GM18907 (cell line): ENCODE measurements at regions not wholly inside any gene's neighbourhood (a gene's known extent, or its start where the extent isn't known, plus 50 kb on each side); places are given as distances from the start of the nearest gene placed in this dataset.
"Not testable (repeated sequence)": the region's sequence is repeated elsewhere in the genome, so short reads cannot be mapped to it uniquely, and the experiment has no call there.

ENCODE experiments used
- ATAC-seq: cut with Tn5 transposase; IDR thresholded peaks from one replicate; pipeline ENCODE4 v1.9.1; 2021; ENCODE audit warnings: mild to moderate bottlenecking, moderate library complexity; ENCODE audit not compliant: unreplicated experiment

DNA sequence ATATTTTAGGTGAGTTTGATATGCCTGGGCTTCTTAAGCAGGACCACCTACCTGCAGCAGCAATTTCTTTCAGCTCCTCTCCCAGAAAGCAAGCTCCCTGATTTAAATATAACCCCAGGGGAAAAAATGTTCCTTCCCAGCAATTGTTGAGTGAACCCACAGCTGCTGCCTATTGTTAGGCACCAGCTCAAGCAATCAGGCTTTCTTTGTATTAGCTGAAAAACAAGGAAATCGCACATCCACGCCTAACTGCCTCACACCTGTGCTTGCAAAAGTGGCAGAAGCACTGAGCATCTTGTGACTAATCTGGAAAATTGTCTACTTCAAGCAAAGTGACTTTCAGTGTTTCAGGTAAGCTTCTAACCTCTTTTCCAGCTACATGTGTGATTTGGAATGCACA, 432.2 kb downstream of the SMARCA1 start:
- no peak for ATAC-seq

DNA sequence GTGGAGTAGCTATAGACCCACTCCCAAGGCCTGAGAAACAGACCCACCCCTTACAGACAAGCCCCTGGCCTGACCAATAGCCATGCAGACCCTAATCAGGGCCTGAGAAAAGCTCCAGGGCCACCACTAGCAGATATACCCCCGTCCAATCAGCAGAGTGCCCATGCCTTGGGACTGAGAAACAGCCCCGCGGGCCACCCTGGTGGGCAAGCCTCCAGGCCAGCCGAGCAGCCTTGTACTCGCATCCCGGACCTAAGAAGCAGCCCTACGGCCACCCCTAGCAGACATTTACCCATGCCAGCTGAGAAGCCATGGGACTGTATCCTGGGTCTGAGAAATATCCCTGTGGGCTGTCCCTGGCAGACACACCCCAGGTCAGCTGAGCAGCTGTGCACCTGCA, 436.5 kb downstream of the SMARCA1 start:
- ATAC-seq, result no peak

DNA sequence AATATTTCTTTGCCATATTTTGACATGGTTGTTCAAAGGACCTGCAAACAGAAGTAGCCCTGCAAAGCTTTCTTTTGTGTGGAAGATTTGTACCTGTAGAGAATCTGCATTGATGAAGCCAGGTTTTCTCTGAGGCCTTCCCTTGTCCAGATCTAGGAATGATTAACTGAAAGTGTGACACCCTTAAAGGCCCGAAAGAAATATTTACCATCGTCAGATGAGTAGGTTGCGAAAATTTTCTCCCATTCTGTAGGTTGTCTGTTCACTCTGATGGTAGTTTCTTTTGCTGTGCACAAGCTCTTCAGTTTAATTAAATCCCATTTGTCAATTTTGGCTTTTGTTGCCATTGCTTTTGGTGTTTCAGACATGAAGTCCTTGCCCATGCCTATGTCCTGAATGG, 439.0 kb downstream of the SMARCA1 start:
- ATAC-seq, result not testable (repeated sequence)

DNA sequence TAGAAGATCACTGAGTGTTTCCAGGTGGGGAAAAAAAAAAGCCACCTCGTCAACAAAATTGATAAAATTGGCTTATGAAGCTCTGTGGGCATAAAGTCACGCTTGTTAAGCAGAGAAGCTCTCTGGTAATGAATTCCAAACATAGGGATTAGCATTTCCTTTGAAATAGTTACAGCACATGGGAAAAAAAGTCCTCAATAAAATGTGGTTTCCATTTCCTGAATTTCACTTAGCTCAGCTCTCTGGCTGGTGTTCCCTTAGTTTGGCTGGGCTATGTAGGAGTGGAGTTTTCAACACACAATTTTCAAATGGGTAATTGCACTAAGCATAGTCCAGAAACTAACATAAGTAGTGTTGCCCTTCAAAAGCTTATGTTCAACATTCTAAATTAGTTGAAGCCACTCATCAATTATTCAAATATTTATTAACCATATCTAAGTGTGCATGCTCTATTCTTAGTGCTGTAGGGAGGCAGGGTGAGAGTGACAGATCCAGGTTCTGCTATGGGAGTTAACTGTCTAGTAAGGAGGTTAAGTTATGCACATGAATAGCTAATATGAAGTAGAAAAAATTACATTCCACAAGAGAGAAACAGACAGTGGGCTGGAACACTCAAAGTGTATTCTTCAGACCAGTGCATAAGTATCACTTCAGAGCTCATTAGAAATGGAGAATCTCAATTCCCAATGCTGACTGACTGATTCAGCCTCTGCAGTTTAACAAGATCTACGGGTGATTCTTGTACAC, 445.7 kb downstream of the SMARCA1 start:
- no peak for ATAC-seq

DNA sequence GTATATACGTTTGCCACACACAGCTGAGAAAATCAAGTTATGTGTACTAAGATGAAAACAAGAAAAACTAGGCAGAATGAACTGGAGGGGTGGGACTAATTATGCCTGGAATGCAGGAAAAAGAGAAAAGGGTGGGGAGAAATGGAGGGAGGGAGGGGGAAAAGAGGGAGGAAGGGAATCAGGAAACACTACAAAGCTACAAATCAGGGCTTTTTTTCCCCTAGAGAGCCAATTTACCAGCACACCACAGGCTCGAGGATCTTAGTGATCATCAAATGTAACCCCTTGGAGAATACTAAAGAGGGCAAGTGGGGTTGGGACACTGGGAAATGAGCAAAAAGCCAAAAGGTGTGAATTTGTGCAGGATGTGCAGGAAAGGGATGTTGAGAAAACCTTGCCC, 451.9 kb downstream of the SMARCA1 start:
- ATAC-seq, result no peak

DNA sequence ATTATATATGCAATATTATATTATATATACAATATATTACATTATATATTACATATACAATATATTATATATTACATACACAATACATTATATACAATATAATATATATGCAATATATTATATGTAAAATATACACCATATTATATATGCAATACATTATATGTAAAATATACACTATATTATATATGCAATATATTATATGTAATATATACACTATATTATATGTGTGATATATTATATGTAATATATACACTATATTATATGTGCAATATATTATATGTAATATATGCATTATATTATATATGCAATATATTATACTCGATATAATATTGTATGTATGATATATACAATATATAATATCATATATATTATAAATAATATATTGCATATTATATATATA, 457.4 kb downstream of the SMARCA1 start:
- no peak for ATAC-seq

DNA sequence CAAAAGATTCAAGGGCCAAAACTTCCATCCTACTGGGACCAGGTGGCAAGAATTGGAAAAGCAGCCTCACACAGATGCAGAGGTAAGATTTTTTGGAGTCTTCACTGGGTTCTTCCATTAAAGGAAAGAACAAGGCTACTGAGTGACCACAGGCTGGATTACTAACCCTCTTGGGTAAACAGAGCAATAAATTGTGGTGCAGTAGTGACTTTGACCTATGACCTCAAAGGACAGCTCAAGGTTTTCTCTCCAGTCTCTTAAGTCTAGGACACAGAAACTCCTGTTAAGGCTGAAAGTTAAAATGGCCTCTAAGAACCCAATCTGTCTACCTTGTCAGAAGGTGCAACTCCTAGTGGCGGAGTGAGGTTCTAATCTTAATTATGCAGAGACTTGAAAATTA, 464.9 kb downstream of the SMARCA1 start:
- ATAC-seq, result no peak

DNA sequence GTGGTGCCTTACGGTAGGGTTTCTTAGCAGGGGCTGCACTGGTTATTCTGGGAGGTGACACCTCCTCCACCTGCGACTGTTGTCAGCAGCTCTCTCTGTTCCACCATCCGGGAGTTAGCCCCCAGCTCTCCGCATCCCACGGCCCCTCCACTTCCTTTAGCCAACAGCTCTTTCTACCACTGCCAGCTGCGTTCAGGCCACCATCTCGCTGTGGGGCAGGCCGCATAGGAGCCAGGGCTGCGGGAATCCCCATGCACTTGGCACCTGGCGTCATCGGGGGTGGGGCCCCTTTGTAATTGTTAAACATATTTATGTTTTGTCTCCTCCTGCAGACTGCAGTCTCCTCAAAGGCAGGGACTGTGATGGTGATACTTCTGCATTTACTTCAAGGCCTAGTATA, 480.2 kb downstream of the SMARCA1 start:
- no peak for ATAC-seq

DNA sequence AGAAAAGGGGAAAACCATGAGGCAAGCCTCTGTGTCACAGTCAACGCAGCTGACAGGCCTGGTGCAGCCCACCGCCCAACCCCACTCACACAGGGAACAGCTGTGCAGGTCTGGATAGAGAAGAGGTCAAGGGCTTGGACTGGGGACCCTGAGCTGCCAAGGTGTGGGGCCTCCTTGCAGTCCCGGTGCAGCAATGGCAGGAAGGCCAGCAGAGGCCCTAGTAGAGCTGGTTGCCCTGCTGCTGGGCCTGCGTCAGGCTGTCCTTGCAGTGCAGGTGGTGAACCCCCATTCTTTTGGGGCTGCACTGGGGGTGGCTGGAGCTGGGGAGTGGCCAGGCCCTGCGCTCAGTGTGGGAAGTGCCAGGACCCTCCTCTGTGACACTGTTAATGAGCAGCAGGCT, 482.0 kb downstream of the SMARCA1 start:
- no peak for ATAC-seq

DNA sequence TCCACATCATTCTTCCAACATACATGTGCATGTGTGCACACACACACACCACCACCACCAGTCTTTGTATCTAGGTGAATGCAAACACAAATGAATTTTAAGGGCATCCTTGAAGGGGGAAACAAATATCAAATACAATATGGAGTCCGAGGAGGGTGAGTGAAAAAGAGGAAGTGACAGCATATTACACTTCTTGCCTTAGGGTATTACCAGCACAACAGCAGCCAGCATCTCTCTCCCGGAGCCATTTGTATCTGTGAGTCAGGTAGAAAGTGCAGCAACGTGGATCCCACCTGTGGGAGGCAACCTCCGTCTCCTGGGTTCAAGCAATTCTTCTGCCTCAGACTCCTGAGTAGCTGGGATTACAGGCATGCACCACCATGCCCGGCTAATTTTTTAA, 483.2 kb downstream of the SMARCA1 start:
- ATAC-seq, result no peak

DNA sequence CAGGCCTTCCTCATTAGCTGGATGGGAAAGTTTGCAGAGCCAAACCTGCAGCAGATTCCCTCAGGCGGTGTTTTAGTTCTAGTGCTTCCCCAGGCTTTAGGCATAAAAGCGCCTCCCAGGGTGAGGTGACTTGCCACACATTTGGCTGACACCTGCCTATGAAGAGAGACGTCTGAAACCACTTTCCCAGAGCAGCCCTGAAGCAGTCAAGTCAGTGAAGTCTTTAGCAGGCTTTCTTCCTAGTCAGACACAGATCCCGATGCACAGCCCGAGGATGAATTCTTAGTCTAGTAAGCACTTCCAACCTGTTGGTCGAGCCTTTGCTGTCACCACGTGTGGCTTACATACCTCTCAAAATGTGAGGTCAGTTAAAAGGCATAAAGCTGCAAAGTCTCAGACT, 484.1 kb downstream of the SMARCA1 start:
- no peak for ATAC-seq

DNA sequence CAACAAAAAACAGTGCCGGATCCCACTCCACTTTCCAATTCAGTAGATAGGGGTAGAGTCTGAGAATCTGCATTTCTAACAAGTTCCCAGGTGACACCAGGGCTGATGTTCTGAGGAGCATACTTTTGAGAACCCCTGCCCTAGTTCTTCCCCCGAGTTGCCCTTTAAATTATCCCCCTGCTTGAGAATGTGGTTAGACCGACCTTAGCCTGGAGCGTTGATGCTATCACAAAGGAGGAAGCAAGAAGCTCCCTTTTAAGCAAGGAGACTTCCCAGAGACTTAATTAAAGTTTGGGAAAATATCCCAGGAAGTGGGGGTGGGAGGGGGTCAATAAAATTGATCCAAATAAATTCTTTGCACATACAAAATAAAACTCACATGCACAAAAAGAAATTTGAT, 485.9 kb downstream of the SMARCA1 start:
- ATAC-seq, result no peak

DNA sequence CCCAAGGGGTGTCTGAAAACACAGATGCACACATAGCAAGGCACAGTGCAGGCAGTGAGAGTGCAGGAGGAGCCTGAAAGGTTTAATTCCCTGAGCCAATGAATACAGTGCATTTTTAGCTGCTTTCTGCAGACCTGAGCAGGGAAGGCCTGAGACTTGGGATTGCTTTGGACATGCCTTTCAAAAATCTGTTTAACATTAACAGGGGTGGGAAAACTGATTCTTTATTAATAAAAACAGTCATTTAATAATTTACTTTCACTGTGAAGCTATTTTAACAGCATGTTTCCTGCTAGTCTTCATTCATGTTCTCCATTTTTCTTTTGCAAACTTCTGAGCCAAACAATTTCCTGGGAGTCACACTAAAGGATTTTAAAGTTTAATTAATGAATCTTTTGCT, 488.1 kb downstream of the SMARCA1 start:
- ATAC-seq, result no peak

DNA sequence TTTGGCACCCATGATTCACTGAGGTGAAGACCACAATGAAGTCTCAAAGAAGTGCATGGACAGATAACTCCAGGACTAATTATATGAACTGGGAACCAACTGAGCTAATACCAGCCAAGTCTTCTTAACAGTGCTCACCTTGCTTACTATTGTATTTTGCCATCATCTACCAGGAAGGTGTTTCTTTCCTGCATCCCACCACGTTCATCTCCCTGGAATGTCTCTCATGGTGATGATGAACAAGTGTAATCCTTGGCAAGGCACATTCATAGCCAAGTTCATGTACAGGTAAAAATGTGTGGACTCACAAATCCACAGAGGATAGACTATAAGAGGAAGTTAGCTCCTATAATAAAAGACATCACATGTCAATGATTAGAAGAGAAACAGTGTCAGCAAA, 489.1 kb downstream of the SMARCA1 start:
- no peak for ATAC-seq

DNA sequence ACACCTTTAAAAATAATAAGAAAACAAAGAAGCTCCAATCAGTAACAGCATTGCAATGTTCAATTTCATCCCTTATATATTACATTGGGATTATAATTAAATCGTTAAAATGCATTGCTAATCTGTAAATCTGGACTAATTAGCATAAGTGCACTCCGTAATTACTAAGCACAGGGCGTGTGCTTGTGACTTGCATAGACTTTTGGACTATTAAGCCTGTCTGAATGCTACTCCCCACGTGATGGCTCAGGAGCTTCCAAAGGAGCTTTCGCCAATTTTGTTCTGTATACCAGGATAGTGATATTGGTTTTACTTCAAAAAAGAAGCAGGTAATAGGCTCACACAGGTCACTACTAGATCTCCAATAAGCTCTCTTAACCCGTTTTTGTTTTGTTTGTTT, 497.1 kb downstream of the SMARCA1 start:
- no peak for ATAC-seq

DNA sequence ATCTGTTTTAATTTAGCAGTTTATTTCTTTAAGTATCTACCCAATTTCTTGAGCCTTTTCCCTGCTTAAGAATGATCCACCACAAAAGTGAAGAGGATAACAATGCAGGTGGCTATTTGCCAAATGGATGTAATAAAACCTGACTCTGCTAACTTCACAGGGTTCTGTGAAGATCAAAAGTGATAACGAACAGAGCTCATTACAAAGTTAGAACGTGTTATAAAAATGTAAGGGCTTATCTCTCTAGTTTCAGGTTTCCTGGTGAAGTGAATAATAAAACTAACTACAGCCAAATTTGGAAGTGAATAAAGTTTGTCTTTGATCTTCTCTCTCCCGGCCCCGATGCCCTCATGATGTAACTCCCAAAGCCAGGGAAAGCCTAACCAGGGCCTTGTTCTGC, 497.9 kb downstream of the SMARCA1 start:
- ATAC-seq, result no peak

DNA sequence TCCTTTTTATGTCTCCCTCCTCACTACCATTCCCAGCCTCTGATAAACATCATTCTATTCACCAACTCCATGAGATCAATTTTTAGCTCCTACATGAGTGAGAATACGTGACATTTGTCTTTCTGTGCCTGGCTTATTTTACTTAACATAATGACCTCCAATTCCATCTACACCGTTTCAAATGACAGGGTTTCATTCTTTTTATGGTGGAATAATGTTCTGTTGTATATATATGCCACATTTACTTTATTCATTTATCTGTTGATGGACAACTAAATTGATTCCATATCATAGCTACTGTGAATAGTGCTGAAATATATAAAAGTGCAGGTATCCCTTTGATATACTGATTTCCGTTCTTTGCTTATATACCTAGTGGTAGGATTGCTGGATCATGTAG, 503.9 kb downstream of the SMARCA1 start:
- no peak for ATAC-seq

DNA sequence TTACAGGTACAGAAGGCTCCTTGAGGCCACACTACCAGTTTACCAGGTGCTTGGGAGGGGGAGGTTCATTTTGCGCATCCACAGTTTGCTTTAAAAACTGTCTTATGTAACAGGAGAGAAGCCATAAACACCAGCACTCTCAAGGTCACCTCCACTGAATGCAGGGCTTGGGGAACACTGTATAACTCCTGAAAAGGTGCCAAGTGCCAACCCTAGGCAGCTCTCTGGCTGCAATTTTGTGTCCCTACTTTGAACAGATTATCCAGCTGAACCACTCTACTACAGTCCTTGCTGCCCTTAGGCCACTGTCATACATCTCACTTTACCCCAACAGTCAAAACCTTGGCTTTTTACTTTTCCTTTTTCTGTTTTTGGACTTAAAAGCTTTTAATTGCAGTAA, 507.9 kb downstream of the SMARCA1 start:
- ATAC-seq, result no peak

DNA sequence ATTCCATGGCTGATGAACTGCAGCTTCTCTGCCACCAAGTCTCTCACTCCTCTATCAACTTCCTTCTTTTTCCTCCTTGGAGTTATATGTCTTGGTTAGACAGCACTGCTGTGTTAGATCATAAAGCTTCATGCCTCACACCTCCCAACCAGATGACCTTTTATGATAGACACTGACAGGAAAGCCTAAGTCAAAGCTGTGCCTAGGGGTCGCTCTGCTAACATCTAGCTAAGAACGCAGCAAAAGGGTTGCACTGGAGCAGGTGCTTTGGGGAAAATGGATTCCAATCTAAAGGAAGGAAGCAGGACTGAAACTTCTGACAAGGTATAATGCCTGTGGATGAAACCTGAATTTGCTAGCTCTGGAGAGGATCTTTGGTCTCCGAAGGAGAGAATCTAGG, 509.7 kb downstream of the SMARCA1 start:
- ATAC-seq, result no peak

DNA sequence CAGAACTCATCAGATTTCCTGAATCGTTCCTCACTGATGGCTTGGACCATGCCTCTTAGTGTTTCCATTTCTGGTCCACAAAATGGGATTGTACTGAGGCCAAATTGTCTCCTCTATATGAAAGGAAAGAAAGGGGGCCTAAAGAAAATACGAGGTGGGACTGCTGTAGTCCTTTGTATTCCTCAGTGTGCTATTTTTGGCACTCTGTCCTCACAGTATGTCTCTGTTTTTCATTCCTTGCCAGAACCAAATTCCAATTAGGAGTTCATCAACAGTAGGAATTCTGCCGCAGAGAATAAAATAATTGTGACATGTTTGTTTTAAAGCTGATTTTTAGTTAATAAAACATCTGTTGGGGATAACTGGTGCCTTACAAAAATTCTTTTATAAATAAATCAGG, 515.7 kb downstream of the SMARCA1 start:
- ATAC-seq, result no peak

DNA sequence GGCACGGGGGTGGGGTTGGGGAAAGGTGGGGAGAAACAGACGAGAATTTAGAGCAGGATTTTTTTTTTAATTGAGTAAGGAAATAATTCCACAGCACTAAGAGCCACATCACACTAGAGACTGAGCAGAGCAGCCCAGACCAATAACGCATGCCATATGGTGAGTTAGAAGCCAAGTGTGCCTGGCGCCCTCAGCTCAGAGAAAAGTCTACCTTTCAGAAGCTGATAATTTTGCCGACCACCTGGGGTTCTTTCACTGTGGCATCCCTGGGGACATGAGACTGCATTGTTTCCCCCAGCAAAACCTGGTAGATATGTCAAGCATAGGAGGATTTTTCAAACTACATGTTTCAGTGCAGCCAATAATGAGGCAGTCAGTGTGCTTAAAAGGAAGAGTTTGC, 516.8 kb downstream of the SMARCA1 start:
- ATAC-seq, result no peak

DNA sequence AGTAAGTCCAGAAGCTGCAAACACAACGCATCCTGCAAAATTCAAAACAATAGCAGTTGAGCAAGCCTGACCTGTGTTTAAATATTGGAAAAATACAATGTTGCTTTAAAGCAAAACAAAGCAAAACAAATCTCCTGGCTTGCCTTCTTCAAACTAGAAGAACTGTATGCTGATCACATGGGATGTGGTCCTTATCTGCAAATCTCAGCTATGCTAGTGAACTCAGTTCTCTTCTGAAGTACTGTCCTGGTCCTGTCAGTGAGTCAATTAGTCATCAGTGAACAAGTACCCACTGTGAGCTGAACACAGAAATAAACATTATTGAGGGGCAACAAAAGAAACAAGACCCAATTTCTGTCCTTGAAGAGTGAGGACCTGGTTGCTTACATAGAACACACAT, 522.5 kb downstream of the SMARCA1 start:
- no peak for ATAC-seq

DNA sequence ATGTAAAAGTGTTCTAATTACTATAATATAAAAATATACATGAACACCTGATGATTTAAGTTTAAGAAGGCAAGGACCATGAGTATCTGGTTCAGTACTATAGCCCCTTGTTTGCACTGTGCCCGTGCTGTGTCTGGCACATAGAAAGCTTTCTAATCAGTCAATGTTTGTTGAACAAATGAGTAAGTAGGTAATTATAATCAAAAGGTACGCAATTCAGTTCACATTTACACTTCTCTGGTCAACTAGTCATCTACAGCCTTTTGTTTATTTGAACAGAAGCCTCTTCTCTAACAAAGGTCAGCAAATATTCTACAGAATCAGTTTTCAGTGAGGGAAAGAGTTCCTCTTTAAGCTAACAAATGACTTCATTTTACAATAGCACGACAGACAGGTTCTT, 523.3 kb downstream of the SMARCA1 start:
- ATAC-seq, result no peak
